Natural killer cell (primary cell): ENCODE measurements at regions not wholly inside any gene's neighbourhood (a gene's known extent, or its start where the extent isn't known, plus 50 kb on each side); places are given as distances from the start of the nearest gene placed in this dataset.

Experiments
- ATAC-seq, 3 donors: fragments of 150-1000 bp in 2 of 3; fragments of 200-7000 bp in 1 of 3; cut with Tn5 transposase; 1 replicate in 1 of 3; 2 replicates in 2 of 3; pipeline ENCODE4 v1.10.0; 2021; ENCODE audit warnings: mild to moderate bottlenecking in 2 of 3, moderate library complexity in 2 of 3
- DNase-seq, 2 donors: peaks; one replicate each; pipeline versions ENCODE4 v3.0.0 to v3.0.0-alpha.2; 2013 to 2021; ENCODE audit warnings: mixed read lengths in 1 of 2
- H3K27ac ChIP-seq: one replicate; pipeline ENCODE4 v1.5.1; 2013; ENCODE audit warnings: mild to moderate bottlenecking, low read length
- H3K27me3 ChIP-seq: one replicate; pipeline ENCODE4 v1.6.1; 2013; ENCODE audit warnings: low read length; ENCODE audit not compliant: control insufficient read depth, insufficient read depth
- H3K36me3 ChIP-seq: one replicate; pipeline ENCODE4 v1.6.1; 2013; ENCODE audit warnings: low read length; ENCODE audit not compliant: control insufficient read depth, insufficient read depth
- H3K4me1 ChIP-seq: one replicate; pipeline ENCODE4 v1.6.1; 2013; ENCODE audit warnings: low read length; ENCODE audit not compliant: control insufficient read depth, insufficient read depth
- H3K4me3 ChIP-seq: one replicate; pipeline ENCODE4 v1.5.1; 2013; ENCODE audit warnings: low read length
- H3K9me3 ChIP-seq: one replicate; pipeline ENCODE4 v1.6.1; 2013; ENCODE audit warnings: low read length; ENCODE audit not compliant: control insufficient read depth, insufficient read depth
- H3K27ac Mint-ChIP-seq, 2 donors: one replicate each; pipeline ENCODE4 v1.8.0; 2022; ENCODE audit warnings: mild to moderate bottlenecking in 2 of 2, mixed read lengths in 2 of 2, moderate library complexity in 1 of 2
- H3K27me3 Mint-ChIP-seq, 2 donors: one replicate each; pipeline ENCODE4 v1.8.0; 2022; ENCODE audit warnings: low read depth in 2 of 2, mixed read lengths in 2 of 2
- H3K36me3 Mint-ChIP-seq: one replicate; pipeline ENCODE4 v1.8.0; 2022; ENCODE audit warnings: mixed read lengths
- H3K4me1 Mint-ChIP-seq, 2 donors: one replicate each; pipeline ENCODE4 v1.8.0; 2022; ENCODE audit warnings: mixed read lengths in 2 of 2
- H3K4me3 Mint-ChIP-seq: one replicate; pipeline ENCODE4 v1.8.0; 2022; ENCODE audit warnings: mild to moderate bottlenecking, moderate library complexity, mixed read lengths
- H3K9me3 Mint-ChIP-seq, 2 donors: one replicate each; pipeline ENCODE4 v1.8.0; 2022; ENCODE audit warnings: mixed read lengths in 2 of 2
- WGBS: methylation state at CpG from one replicate; pipeline ENCODE4 v1.1.7; 2013; ENCODE audit warnings: missing lambda C conversion rate; ENCODE audit not compliant: insufficient coverage; 5-methylcytosine and 5-hydroxymethylcytosine counted together
- intact Hi-C: fragments of 100-400 bp; cut with micrococcal nuclease; formaldehyde crosslinking; loops from one replicate; pipeline ENCODE4 v1.14.2; 2022
- TF ChIP-seq, protein P1 (sequence below): fragments of 200-600 bp; IDR thresholded peaks from one replicate; pipeline ENCODE4 v1.8.0; 2022; ENCODE audit warnings: antibody characterized with exemption

DNA sequence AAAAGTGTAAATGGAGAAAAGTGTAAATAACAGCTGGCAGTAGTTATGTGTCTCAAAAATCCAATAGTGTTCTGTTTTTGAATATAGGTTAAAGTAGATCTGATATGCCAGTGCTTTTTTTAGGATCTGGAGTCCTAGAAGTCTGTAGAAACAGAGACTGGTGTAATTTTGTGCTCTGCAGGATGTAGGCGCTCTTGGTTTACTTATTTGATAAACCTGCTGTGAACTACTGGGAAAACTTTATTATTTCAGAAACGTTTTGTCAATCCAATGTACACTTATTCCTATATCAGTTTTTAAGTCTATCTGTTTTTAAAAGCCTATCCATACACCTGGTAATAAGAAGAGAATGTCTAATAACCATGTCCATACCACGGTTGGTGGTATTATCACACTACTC, 530.8 kb upstream of the ZNF804A start:
- no peaks in the 10 kb centered on the region for H3K27me3 Mint-ChIP-seq
- H3K36me3 ChIP-seq: no peaks in the 10 kb centered on the region
- DNase-seq (no peak), ATAC-seq (no peak)
- no peak overlapping the region for H3K4me3 Mint-ChIP-seq
- no peaks in the 10 kb centered on the region for H3K4me1 ChIP-seq
- intact Hi-C loops: no loop called here
- H3K4me3 ChIP-seq: no peak overlapping the region
- H3K27ac Mint-ChIP-seq: no peak overlapping the region
- peaks cover 11 to 27% of the 10 kb centered on the region in 2 donors for H3K9me3 Mint-ChIP-seq
- H3K4me1 Mint-ChIP-seq: no peaks in the 10 kb centered on the region
- H3K9me3 ChIP-seq: peaks cover 11% of the 10 kb centered on the region
- no peak overlapping the region for H3K27ac ChIP-seq
- 30% methylated on average over 2 of the region's 3 CpGs for WGBS
- H3K36me3 Mint-ChIP-seq: no peaks in the 10 kb centered on the region
- no peaks in the 10 kb centered on the region for H3K27me3 ChIP-seq
- TF ChIP-seq, protein P1, sequence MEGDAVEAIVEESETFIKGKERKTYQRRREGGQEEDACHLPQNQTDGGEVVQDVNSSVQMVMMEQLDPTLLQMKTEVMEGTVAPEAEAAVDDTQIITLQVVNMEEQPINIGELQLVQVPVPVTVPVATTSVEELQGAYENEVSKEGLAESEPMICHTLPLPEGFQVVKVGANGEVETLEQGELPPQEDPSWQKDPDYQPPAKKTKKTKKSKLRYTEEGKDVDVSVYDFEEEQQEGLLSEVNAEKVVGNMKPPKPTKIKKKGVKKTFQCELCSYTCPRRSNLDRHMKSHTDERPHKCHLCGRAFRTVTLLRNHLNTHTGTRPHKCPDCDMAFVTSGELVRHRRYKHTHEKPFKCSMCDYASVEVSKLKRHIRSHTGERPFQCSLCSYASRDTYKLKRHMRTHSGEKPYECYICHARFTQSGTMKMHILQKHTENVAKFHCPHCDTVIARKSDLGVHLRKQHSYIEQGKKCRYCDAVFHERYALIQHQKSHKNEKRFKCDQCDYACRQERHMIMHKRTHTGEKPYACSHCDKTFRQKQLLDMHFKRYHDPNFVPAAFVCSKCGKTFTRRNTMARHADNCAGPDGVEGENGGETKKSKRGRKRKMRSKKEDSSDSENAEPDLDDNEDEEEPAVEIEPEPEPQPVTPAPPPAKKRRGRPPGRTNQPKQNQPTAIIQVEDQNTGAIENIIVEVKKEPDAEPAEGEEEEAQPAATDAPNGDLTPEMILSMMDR: no peak

DNA sequence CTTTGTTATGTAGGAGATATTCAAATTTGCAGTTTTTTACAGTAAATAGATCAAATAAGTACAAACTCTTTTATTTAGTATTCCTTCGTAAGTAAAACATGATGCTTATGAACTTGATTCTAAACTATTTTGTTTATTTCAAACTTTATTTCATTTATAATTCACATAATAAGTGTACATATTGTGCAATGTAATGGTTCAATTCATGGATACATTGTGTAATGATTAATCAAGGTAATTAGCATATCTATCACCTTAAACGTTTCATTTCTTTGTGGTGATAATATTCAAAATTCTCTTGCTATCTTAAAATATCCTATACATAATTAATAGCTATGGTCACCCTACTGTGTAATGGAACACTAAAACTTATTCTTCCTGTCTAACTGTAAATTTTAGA, 525.9 kb upstream of the ZNF804A start:
- no CpG with 5 or more reads among the region's 2 CpGs for WGBS

DNA sequence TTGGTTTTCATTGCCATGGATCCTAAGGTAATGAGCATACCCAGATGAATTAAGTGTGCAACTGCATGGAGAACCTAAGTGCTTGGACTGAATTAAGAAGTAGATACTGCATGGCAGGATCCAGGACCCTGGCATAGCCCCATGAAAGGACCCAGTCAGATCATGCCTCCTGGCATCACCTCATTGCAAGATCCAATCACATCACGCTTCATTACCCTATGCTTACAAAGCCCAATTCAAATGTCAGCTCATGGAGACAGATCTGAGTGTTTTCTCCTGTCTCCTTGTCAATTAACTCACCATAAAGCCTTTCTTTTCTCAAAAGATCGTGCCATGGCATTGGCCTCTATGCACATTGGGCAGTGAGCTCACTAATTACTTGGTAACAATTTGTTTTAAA, 519.8 kb upstream of the ZNF804A start:
- Histone ChIP-seq H3K27me3 (no peaks in the 10 kb centered on the region), H3K9me3 (no peaks in the 10 kb centered on the region), H3K36me3 (no peaks in the 10 kb centered on the region), H3K27ac (no peak overlapping the region), H3K4me1 (no peaks in the 10 kb centered on the region), H3K4me3 (no peak overlapping the region)
- TF ChIP-seq, protein P1: no peak
- peaks cover 10 to 16% of the 10 kb centered on the region in 2 donors for H3K9me3 Mint-ChIP-seq
- no peak overlapping the region for H3K27ac Mint-ChIP-seq
- 92% methylated on average over 1 of the region's 2 CpGs for WGBS
- intact Hi-C loops: no loop called here
- no peak for ATAC-seq
- H3K4me1 Mint-ChIP-seq: no peaks in the 10 kb centered on the region
- H3K27me3 Mint-ChIP-seq: no peaks in the 10 kb centered on the region
- no peak for DNase-seq
- H3K36me3 Mint-ChIP-seq: peaks cover 7% of the 10 kb centered on the region
- H3K4me3 Mint-ChIP-seq: no peak overlapping the region

More for the DNA sequence above, 525.9 kb upstream of the ZNF804A start:
- no peak for ATAC-seq
- no peaks in the 10 kb centered on the region for H3K27me3 ChIP-seq
- no peak for DNase-seq
- no peaks in the 10 kb centered on the region for H3K9me3 ChIP-seq
- H3K4me1 ChIP-seq: no peaks in the 10 kb centered on the region
- no peak overlapping the region for H3K4me3 Mint-ChIP-seq
- H3K27ac ChIP-seq: no peak overlapping the region
- H3K4me3 ChIP-seq: no peak overlapping the region
- H3K27ac Mint-ChIP-seq: no peak overlapping the region
- TF ChIP-seq, protein P1: no peak
- H3K36me3 ChIP-seq: no peaks in the 10 kb centered on the region
- intact Hi-C loops: no loop called here
- peaks cover 7 to 9% of the 10 kb centered on the region in 2 donors for H3K9me3 Mint-ChIP-seq
- no peaks in the 10 kb centered on the region for H3K36me3 Mint-ChIP-seq
- H3K4me1 Mint-ChIP-seq: no peaks in the 10 kb centered on the region
- H3K27me3 Mint-ChIP-seq: no peaks in the 10 kb centered on the region

DNA sequence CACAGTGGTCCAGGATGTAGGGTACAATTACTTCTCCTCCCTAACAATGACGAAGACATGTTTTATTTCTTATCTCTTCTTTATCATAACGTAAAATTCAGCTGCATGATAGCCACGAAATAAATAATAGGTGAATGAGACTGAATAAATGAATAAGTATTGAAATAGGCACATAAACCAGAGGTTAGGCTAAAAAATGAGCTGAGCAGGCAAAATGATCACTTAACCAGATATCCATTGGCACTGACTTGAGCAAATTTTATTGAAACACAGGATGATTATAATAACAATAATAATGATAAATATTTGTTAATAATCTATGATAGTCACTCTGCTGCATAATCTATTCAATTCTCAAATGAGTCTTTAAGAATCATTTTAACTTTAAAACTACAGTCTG, 506.9 kb upstream of the ZNF804A start:
- TF ChIP-seq, protein P1: no peak
- H3K36me3 ChIP-seq: no peaks in the 10 kb centered on the region
- peaks cover 3% of the 10 kb centered on the region for H3K9me3 ChIP-seq
- no peak overlapping the region for H3K27ac ChIP-seq
- no peaks in the 10 kb centered on the region for H3K27me3 ChIP-seq
- H3K4me3 ChIP-seq: no peak overlapping the region
- intact Hi-C loops: no loop called here
- Mint-ChIP-seq H3K9me3 (peaks cover 14 to 16% of the 10 kb centered on the region in 2 donors), H3K27ac (no peak overlapping the region), H3K27me3 (no peaks in the 10 kb centered on the region), H3K4me1 (no peaks in the 10 kb centered on the region), H3K4me3 (no peak overlapping the region), H3K36me3 (no peaks in the 10 kb centered on the region)
- DNase-seq: no peak
- H3K4me1 ChIP-seq: no peaks in the 10 kb centered on the region
- no peak for ATAC-seq
- no CpG with 5 or more reads among the region's 3 CpGs for WGBS
